Endothelial cell of umbilical vein (primary cell): ENCODE measurements at regions not wholly inside any gene's neighbourhood (a gene's known extent, or its start where the extent isn't known, plus 50 kb on each side); places are given as distances from the start of the nearest gene placed in this dataset.

Experiments
- EZH2 ChIP-seq: IDR thresholded peaks from 2 replicates; pipeline ENCODE4 v1.6.1; 2012; ENCODE audit warnings: borderline replicate concordance, low read depth, mild to moderate bottlenecking, moderate library complexity, low read length, inconsistent platforms; ENCODE audit not compliant: severe bottlenecking
- FOS ChIP-seq: IDR thresholded peaks from 2 replicates; pipeline ENCODE4 v1.6.1; 2011; ENCODE audit warnings: mild to moderate bottlenecking, low read length, moderate library complexity, borderline replicate concordance; ENCODE audit not compliant: insufficient read depth
- MAX ChIP-seq: IDR thresholded peaks from 2 replicates; pipeline ENCODE4 v1.6.1; 2011; ENCODE audit not compliant: insufficient read depth, insufficient read length
- MYC ChIP-seq: IDR thresholded peaks from one replicate; pipeline ENCODE4 v1.6.1; 2011; ENCODE audit warnings: mild to moderate bottlenecking, low read depth, low read length
- POLR2A ChIP-seq: IDR thresholded peaks from 2 replicates; pipeline ENCODE4 v1.6.1; 2012; ENCODE audit warnings: low read depth, mild to moderate bottlenecking, control low read depth, low read length
- POLR2AphosphoS5 ChIP-seq: IDR thresholded peaks from 2 replicates; pipeline ENCODE4 v1.6.1; 2012; ENCODE audit warnings: low read depth, mild to moderate bottlenecking, control low read depth, low read length, moderate library complexity; ENCODE audit not compliant: insufficient read depth
- TF ChIP-seq, protein P1 (sequence below), 2 donors: IDR thresholded peaks; 1 replicate in 1 of 2; 2 replicates in 1 of 2; pipeline ENCODE4 v1.5.1; 2011; ENCODE audit warnings: low read length in 2 of 2, mild to moderate bottlenecking in 2 of 2, moderate library complexity in 2 of 2, control low read depth in 1 of 2, inconsistent platforms in 1 of 2, low read depth in 1 of 2; ENCODE audit not compliant: insufficient read depth in 1 of 2; ENCODE audit errors: extremely low read depth in 1 of 2

DNA sequence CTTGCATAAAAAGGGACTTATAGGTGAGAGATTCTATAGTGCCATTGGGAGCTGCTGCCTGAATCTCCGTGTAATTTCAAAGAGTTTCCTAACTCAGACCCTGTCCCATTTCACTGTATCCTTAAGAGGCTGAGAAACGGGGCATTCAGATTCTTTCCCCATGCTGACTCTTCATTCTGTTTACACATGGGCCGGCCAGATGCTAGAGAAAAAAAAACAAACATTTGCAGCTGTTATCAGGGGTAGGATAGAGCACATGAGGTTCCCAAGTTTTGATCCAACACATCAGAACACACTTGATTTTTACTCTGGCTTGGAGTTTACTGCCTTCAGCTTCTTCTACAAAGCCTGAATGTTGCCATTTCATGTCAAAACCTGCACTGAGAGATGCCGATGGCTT, 215.9 kb upstream of the TPRG1 start:
- TF ChIP-seq, protein P1, sequence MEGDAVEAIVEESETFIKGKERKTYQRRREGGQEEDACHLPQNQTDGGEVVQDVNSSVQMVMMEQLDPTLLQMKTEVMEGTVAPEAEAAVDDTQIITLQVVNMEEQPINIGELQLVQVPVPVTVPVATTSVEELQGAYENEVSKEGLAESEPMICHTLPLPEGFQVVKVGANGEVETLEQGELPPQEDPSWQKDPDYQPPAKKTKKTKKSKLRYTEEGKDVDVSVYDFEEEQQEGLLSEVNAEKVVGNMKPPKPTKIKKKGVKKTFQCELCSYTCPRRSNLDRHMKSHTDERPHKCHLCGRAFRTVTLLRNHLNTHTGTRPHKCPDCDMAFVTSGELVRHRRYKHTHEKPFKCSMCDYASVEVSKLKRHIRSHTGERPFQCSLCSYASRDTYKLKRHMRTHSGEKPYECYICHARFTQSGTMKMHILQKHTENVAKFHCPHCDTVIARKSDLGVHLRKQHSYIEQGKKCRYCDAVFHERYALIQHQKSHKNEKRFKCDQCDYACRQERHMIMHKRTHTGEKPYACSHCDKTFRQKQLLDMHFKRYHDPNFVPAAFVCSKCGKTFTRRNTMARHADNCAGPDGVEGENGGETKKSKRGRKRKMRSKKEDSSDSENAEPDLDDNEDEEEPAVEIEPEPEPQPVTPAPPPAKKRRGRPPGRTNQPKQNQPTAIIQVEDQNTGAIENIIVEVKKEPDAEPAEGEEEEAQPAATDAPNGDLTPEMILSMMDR (IDR thresholded peaks at IDR 0.05; ENCODE audit: extremely low read depth in 1 of 2, insufficient read depth in 1 of 2, low read depth in 1 of 2, low read length in 2 of 2) = no peak
- TF ChIP-seq POLR2AphosphoS5 = no peak
- TF ChIP-seq EZH2 = no peak
- TF ChIP-seq MAX = no peak
- no peak for TF ChIP-seq POLR2A
- TF ChIP-seq MYC = no peak
- TF ChIP-seq FOS = no peak
